WTC11 (cell line): ENCODE measurements at regions not wholly inside any gene's neighbourhood (a gene's known extent, or its start where the extent isn't known, plus 50 kb on each side); places are given as distances from the start of the nearest gene placed in this dataset.

Experiments used
- ATAC-seq: fragments of 200-7000 bp; cut with Tn5 transposase; 2 replicates; pipeline ENCODE4 v1.10.0; 2021; ENCODE audit warnings: mild to moderate bottlenecking, moderate library complexity
- CTCF ChIA-PET: fragments of 300-600 bp; sonication (Branson Sonifier 250); formaldehyde crosslinking; loops from one replicate; lab custom pipeline; 2021; ENCODE audit warnings: antibody characterized with exemption; lab: Charles Lee
- POLR2A ChIA-PET: fragments of 350-600 bp; sonication (Branson Sonifier 250); formaldehyde crosslinking; loops from one replicate; lab custom pipeline; 2021; ENCODE audit warnings: antibody characterized with exemption; lab: Charles Lee
- DNase-seq: peaks from one replicate; pipeline ENCODE4 v3.0.0; 2021; ENCODE audit warnings: low spot score
- H3K27ac Mint-ChIP-seq: 2 replicates; pipeline ENCODE4 v1.8.0; 2021; ENCODE audit warnings: mixed read lengths
- H3K27me3 Mint-ChIP-seq: 2 replicates; pipeline ENCODE4 v1.8.0; 2021; ENCODE audit warnings: low read depth, mild to moderate bottlenecking, moderate library complexity, mixed read lengths
- H3K36me3 Mint-ChIP-seq: 2 replicates; pipeline ENCODE4 v1.8.0; 2021; ENCODE audit warnings: mixed read lengths
- H3K4me1 Mint-ChIP-seq: 2 replicates; pipeline ENCODE4 v1.8.0; 2022; ENCODE audit warnings: mixed read lengths
- H3K4me3 Mint-ChIP-seq: 2 replicates; pipeline ENCODE4 v1.8.0; 2021; ENCODE audit warnings: mild to moderate bottlenecking, moderate library complexity, mixed read lengths
- H3K9me3 Mint-ChIP-seq: 2 replicates; pipeline ENCODE4 v1.8.0; 2021; ENCODE audit warnings: mixed read lengths
- AR ChIP-seq: fragments of 250-450 bp; sonication (Bioruptor Pico); IDR thresholded peaks from 2 replicates; pipeline ENCODE4 v1.9.0; 2021; ENCODE audit warnings: mild to moderate bottlenecking
- ATF6 ChIP-seq: sonication (generic); formaldehyde crosslinking; IDR thresholded peaks from 2 replicates; pipeline ENCODE4 v1.8.1; 2023; ENCODE audit warnings: mild to moderate bottlenecking, missing genetic modification reagents
- E2F5 ChIP-seq: sonication (generic); formaldehyde crosslinking; IDR thresholded peaks from 2 replicates; pipeline ENCODE4 v1.8.1; 2022; ENCODE audit warnings: mild to moderate bottlenecking, moderate library complexity, missing genetic modification reagents
- EMX1 ChIP-seq: fragments of 250-450 bp; sonication (Bioruptor Pico); IDR thresholded peaks from 2 replicates; pipeline ENCODE4 v1.8.0; 2021; ENCODE audit warnings: mild to moderate bottlenecking
- ERG ChIP-seq: fragments of 250-450 bp; sonication (Bioruptor Pico); IDR thresholded peaks from 2 replicates; pipeline ENCODE4 v1.8.0; 2021; ENCODE audit warnings: mild to moderate bottlenecking
- ESRRA ChIP-seq: sonication (generic); formaldehyde crosslinking; IDR thresholded peaks from 2 replicates; pipeline ENCODE4 v1.8.1; 2022; ENCODE audit warnings: mild to moderate bottlenecking, missing genetic modification reagents, borderline replicate concordance
- NR1H2 ChIP-seq: sonication (generic); formaldehyde crosslinking; IDR thresholded peaks from 2 replicates; pipeline ENCODE4 v1.9.0; 2021; ENCODE audit warnings: mild to moderate bottlenecking, moderate library complexity, missing genetic modification reagents
- PREB ChIP-seq: sonication (generic); formaldehyde crosslinking; IDR thresholded peaks from 2 replicates; pipeline ENCODE4 v1.8.1; 2022; ENCODE audit warnings: mild to moderate bottlenecking, missing genetic modification reagents, moderate library complexity, borderline replicate concordance
- STAT6 ChIP-seq: sonication (generic); formaldehyde crosslinking; conservative IDR thresholded peaks from 2 replicates; pipeline ENCODE4 v1.8.1; 2023; ENCODE audit warnings: mild to moderate bottlenecking, low read depth, missing genetic modification reagents, moderate library complexity
- TP53 ChIP-seq: sonication (generic); formaldehyde crosslinking; IDR thresholded peaks from 2 replicates; pipeline ENCODE4 v1.8.1; 2023; ENCODE audit warnings: mild to moderate bottlenecking, missing genetic modification reagents
- USF1 ChIP-seq: sonication (generic); formaldehyde crosslinking; IDR thresholded peaks from 2 replicates; pipeline ENCODE4 v1.8.0; 2022; ENCODE audit warnings: mild to moderate bottlenecking, missing genetic modification reagents
- ZNF317 ChIP-seq: sonication (generic); formaldehyde crosslinking; IDR thresholded peaks from 2 replicates; pipeline ENCODE4 v1.8.1; 2023; ENCODE audit warnings: low read depth, mild to moderate bottlenecking, moderate library complexity, missing genetic modification reagents, borderline replicate concordance
- ZNF396 ChIP-seq: fragments of 250-450 bp; sonication (Bioruptor Pico); IDR thresholded peaks from 2 replicates; pipeline ENCODE4 v1.8.0; 2021; ENCODE audit warnings: mild to moderate bottlenecking, moderate library complexity, borderline replicate concordance
- ZNF416 ChIP-seq: fragments of 250-450 bp; sonication (Bioruptor Pico); IDR thresholded peaks from 2 replicates; pipeline ENCODE4 v1.9.0; 2021; ENCODE audit warnings: mild to moderate bottlenecking, inconsistent platforms
- ZNF425 ChIP-seq: fragments of 250-450 bp; sonication (Bioruptor Pico); conservative IDR thresholded peaks from 2 replicates; pipeline ENCODE4 v1.9.0; 2021; ENCODE audit warnings: mild to moderate bottlenecking

- Mint-ChIP-seq H3K4me1 (peaks cover 5% of the 10 kb centered on the region; the same call in 1 of the 2 replicates), H3K27me3 (peaks cover 3% of the 10 kb centered on the region), H3K9me3 (peaks cover 3% of the 10 kb centered on the region), H3K36me3 (no peaks in the 10 kb centered on the region), H3K27ac (no peak overlapping the region), H3K4me3 (no peak overlapping the region)
- ATAC-seq (no peak), DNase-seq (no peak)
- ChIA-PET CTCF (no interaction called here), POLR2A (interaction anchor here (1.0 kb wide), 1 partner anchor 69 kb away, joined by 3 read pairs; no protein-coding TSS in a partner anchor)
- TF ChIP-seq STAT6 (CRISPR knock-in tag) (no peak), USF1 (no peak), ATF6 (CRISPR knock-in tag) (no peak), ZNF317 (CRISPR knock-in tag) (no peak), NR1H2 (CRISPR knock-in tag) (no peak), ZNF425 (CRISPR knock-in tag) (no peak), E2F5 (CRISPR knock-in tag) (no peak), ZNF416 (CRISPR knock-in tag) (no peak), EMX1 (no peak), TP53 (CRISPR knock-in tag) (no peak), AR (CRISPR knock-in tag) (no peak), ERG (CRISPR knock-in tag) (no peak), ESRRA (CRISPR knock-in tag) (no peak), ZNF396 (CRISPR knock-in tag) (no peak), PREB (no peak)
Measured at GRCh38 chr5:133824661-133825254, 143.7 kb downstream of the C5orf15 start.
